ENCODE measurements at regions not wholly inside any gene's neighbourhood (a gene's known extent, or its start where the extent isn't known, plus 50 kb on each side); places are given as distances from the start of the nearest gene placed in this dataset.

- Histone ChIP-seq H3K27me3 (ENCODE audit: insufficient read depth, poor library complexity, severe bottlenecking) (no peaks in the 10 kb centered on the region), H3K9me3 (ENCODE audit: severe bottlenecking) (no peaks in the 10 kb centered on the region), H3K4me3 (ENCODE audit: severe bottlenecking) (no peak overlapping the region), H3K4me1 (ENCODE audit: insufficient read depth, poor library complexity, severe bottlenecking) (peaks cover 3% of the 10 kb centered on the region), H3K36me3 (ENCODE audit: low read depth) (no peaks in the 10 kb centered on the region), H3K27ac (ENCODE audit: poor library complexity, severe bottlenecking) (no peak overlapping the region)
- ATAC-seq (ENCODE audit: low read depth) (no peak), DNase-seq (ENCODE audit: low spot score) (no peak)
- TF ChIP-seq CTCF (IDR thresholded peaks at IDR 0.05; ENCODE audit: poor library complexity, severe bottlenecking): no peak
Observed at GRCh38 chr18:67935638-67936037, 419.1 kb upstream of the DSEL start.

GRCh38 chr18:67933271-67933670 is 416.8 kb upstream of the DSEL start:
- peaks cover 4% of the 10 kb centered on the region for H3K4me1 ChIP-seq (ENCODE audit: insufficient read depth, poor library complexity, severe bottlenecking)
- no peak for ATAC-seq (ENCODE audit: low read depth)

GRCh38 chr18:67932271-67932670 is 415.8 kb upstream of the DSEL start:
- Histone ChIP-seq H3K27me3 (ENCODE audit: insufficient read depth, poor library complexity, severe bottlenecking) (no peaks in the 10 kb centered on the region), H3K36me3 (ENCODE audit: low read depth) (no peaks in the 10 kb centered on the region), H3K4me1 (ENCODE audit: insufficient read depth, poor library complexity, severe bottlenecking) (peaks cover 4% of the 10 kb centered on the region), H3K9me3 (ENCODE audit: severe bottlenecking) (no peaks in the 10 kb centered on the region), H3K4me3 (ENCODE audit: severe bottlenecking) (no peak overlapping the region), H3K27ac (ENCODE audit: poor library complexity, severe bottlenecking) (no peak overlapping the region)
- no peak for TF ChIP-seq CTCF (IDR thresholded peaks at IDR 0.05; ENCODE audit: poor library complexity, severe bottlenecking)
- no peak for ATAC-seq (ENCODE audit: low read depth)
- no peak for DNase-seq (ENCODE audit: low spot score)

More at GRCh38 chr18:67933271-67933670, 416.8 kb upstream of the DSEL start:
- H3K9me3 ChIP-seq (ENCODE audit: severe bottlenecking): no peaks in the 10 kb centered on the region
- H3K4me3 ChIP-seq (ENCODE audit: severe bottlenecking): no peak overlapping the region
- no peaks in the 10 kb centered on the region for H3K27me3 ChIP-seq (ENCODE audit: insufficient read depth, poor library complexity, severe bottlenecking)
- no peak overlapping the region for H3K27ac ChIP-seq (ENCODE audit: poor library complexity, severe bottlenecking)
- no peak for DNase-seq (ENCODE audit: low spot score)
- no peaks in the 10 kb centered on the region for H3K36me3 ChIP-seq (ENCODE audit: low read depth)
- no peak for TF ChIP-seq CTCF (IDR thresholded peaks at IDR 0.05; ENCODE audit: poor library complexity, severe bottlenecking)

- H3K27me3 ChIP-seq (ENCODE audit: insufficient read depth, poor library complexity, severe bottlenecking): no peaks in the 10 kb centered on the region
- DNase-seq (ENCODE audit: low spot score) (no peak), ATAC-seq (ENCODE audit: low read depth) (no peak)
Observed at GRCh38 chr18:67926929-67927864, 410.7 kb upstream of the DSEL start.

More at GRCh38 chr18:67926929-67927864, 410.7 kb upstream of the DSEL start:
- H3K9me3 ChIP-seq (ENCODE audit: severe bottlenecking): no peaks in the 10 kb centered on the region
- H3K36me3 ChIP-seq (ENCODE audit: low read depth): no peaks in the 10 kb centered on the region
- H3K27ac ChIP-seq (ENCODE audit: poor library complexity, severe bottlenecking): no peak overlapping the region
- no peak for TF ChIP-seq CTCF (IDR thresholded peaks at IDR 0.05; ENCODE audit: poor library complexity, severe bottlenecking)
- H3K4me1 ChIP-seq (ENCODE audit: insufficient read depth, poor library complexity, severe bottlenecking): peaks cover 17% of the 10 kb centered on the region
- no peak overlapping the region for H3K4me3 ChIP-seq (ENCODE audit: severe bottlenecking)

All from RWPE2 (cell line).